HEK293 (cell line): ENCODE measurements at regions not wholly inside any gene's neighbourhood (a gene's known extent, or its start where the extent isn't known, plus 50 kb on each side); places are given as distances from the start of the nearest gene placed in this dataset.

Experiments used
- CTCF ChIA-PET: fragments of 350-600 bp; formaldehyde crosslinking; extraction: SDS; loops from one replicate; lab custom pipeline; 2021; ENCODE audit warnings: antibody characterized with exemption; lab: Yijun Ruan, JAX
- POLR2A ChIA-PET: fragments of 300-600 bp; formaldehyde crosslinking; extraction: SDS; loops from one replicate; lab custom pipeline; 2020; ENCODE audit warnings: antibody characterized with exemption, inconsistent platforms; lab: Yijun Ruan, JAX
- H3K27ac ChIP-seq: fragments of 200-500 bp; sonication (Bioruptor generic); 2 replicates; pipeline ENCODE4 v1.5.1; 2014; ENCODE audit warnings: low read depth, low read length, control low read depth, inconsistent platforms; ENCODE audit errors: extremely low read depth
- H3K36me3 ChIP-seq, 2 experiments: fragments of 200-500 bp in 1 of 2; sonication (Bioruptor generic) in 1 of 2; 1 replicate in 1 of 2; 2 replicates in 1 of 2; pipeline ENCODE4 v1.5.1; 2014 to 2017; ENCODE audit warnings: inconsistent platforms in 2 of 2, low read length in 2 of 2; ENCODE audit not compliant: control insufficient read depth in 2 of 2, insufficient read depth in 1 of 2
- H3K4me1 ChIP-seq: fragments of 200-500 bp; sonication (Bioruptor generic); 2 replicates; pipeline ENCODE4 v1.5.1; 2014; ENCODE audit warnings: mild to moderate bottlenecking, low read length, inconsistent platforms; ENCODE audit not compliant: control insufficient read depth, insufficient read depth
- H3K4me3 ChIP-seq: 2 replicates; pipeline ENCODE4 v1.5.1; 2011; ENCODE audit warnings: low read depth, mild to moderate bottlenecking, control low read depth, low read length, moderate library complexity
- H3K9me3 ChIP-seq: fragments of 200-500 bp; sonication (Bioruptor generic); 2 replicates; pipeline ENCODE4 v1.5.1; 2014; ENCODE audit warnings: low read depth, low read length, inconsistent platforms; ENCODE audit not compliant: control insufficient read depth, insufficient read depth
- BCL11B ChIP-seq: fragments of 450-650 bp; formaldehyde crosslinking; IDR thresholded peaks from 2 replicates; pipeline ENCODE4 v1.5.1; 2016; ENCODE audit warnings: low read depth, missing biosample characterization, missing genetic modification characterization
- KLF17 ChIP-seq: fragments of 450-650 bp; formaldehyde crosslinking; IDR thresholded peaks from 2 replicates; pipeline ENCODE4 v1.5.1; 2016; ENCODE audit warnings: missing biosample characterization, missing genetic modification characterization
- KLF7 ChIP-seq: fragments of 450-650 bp; formaldehyde crosslinking; IDR thresholded peaks from 2 replicates; pipeline ENCODE4 v1.5.1; 2016; ENCODE audit warnings: missing biosample characterization, missing genetic modification characterization, borderline replicate concordance
- KLF8 ChIP-seq: fragments of 450-650 bp; formaldehyde crosslinking; IDR thresholded peaks from 2 replicates; pipeline ENCODE4 v1.5.1; 2016; ENCODE audit warnings: missing biosample characterization, missing genetic modification characterization
- KLF9 ChIP-seq: fragments of 450-650 bp; formaldehyde crosslinking; IDR thresholded peaks from 2 replicates; pipeline ENCODE4 v1.5.1; 2016; ENCODE audit warnings: missing biosample characterization, missing genetic modification characterization, low read depth
- MZF1 ChIP-seq: fragments of 450-650 bp; formaldehyde crosslinking; IDR thresholded peaks from 2 replicates; pipeline ENCODE4 v1.5.1; 2017; ENCODE audit warnings: missing biosample characterization, missing genetic modification characterization, borderline replicate concordance
- PRDM10 ChIP-seq: fragments of 450-650 bp; formaldehyde crosslinking; IDR thresholded peaks from 2 replicates; pipeline ENCODE4 v1.5.1; 2016; ENCODE audit warnings: missing biosample characterization, missing genetic modification characterization
- PRDM4 ChIP-seq: fragments of 450-650 bp; formaldehyde crosslinking; IDR thresholded peaks from 2 replicates; pipeline ENCODE4 v1.5.1; 2017; ENCODE audit warnings: missing biosample characterization, missing genetic modification characterization
- TCF7L2 ChIP-seq: IDR thresholded peaks from 2 replicates; pipeline ENCODE4 v1.6.1; 2011; ENCODE audit warnings: low read depth, mild to moderate bottlenecking, inconsistent platforms, low read length, moderate library complexity, borderline replicate concordance
- ZFP41 ChIP-seq: fragments of 450-650 bp; formaldehyde crosslinking; IDR thresholded peaks from 2 replicates; pipeline ENCODE4 v1.5.1; 2016; ENCODE audit warnings: missing biosample characterization, missing genetic modification characterization, borderline replicate concordance
- ZNF138 ChIP-seq: fragments of 450-650 bp; formaldehyde crosslinking; IDR thresholded peaks from 2 replicates; pipeline ENCODE4 v1.5.1; 2016; ENCODE audit warnings: missing biosample characterization, missing genetic modification characterization, borderline replicate concordance
- ZNF2 ChIP-seq: fragments of 450-650 bp; formaldehyde crosslinking; IDR thresholded peaks from 2 replicates; pipeline ENCODE4 v1.5.1; 2016; ENCODE audit warnings: missing biosample characterization, missing genetic modification characterization
- ZNF202 ChIP-seq: fragments of 450-650 bp; formaldehyde crosslinking; IDR thresholded peaks from 2 replicates; pipeline ENCODE4 v1.5.1; 2016; ENCODE audit warnings: missing biosample characterization, missing genetic modification characterization, borderline replicate concordance
- ZNF223 ChIP-seq: fragments of 450-650 bp; formaldehyde crosslinking; IDR thresholded peaks from 2 replicates; pipeline ENCODE4 v1.5.1; 2016; ENCODE audit warnings: missing biosample characterization, missing genetic modification characterization
- ZNF24 ChIP-seq: fragments of 450-650 bp; formaldehyde crosslinking; IDR thresholded peaks from 2 replicates; pipeline ENCODE4 v1.5.1; 2016; ENCODE audit warnings: missing biosample characterization, missing genetic modification characterization
- ZNF302 ChIP-seq: fragments of 450-650 bp; formaldehyde crosslinking; IDR thresholded peaks from 2 replicates; pipeline ENCODE4 v1.5.1; 2016; ENCODE audit warnings: missing biosample characterization, missing genetic modification characterization, low read depth
- ZNF335 ChIP-seq: fragments of 450-650 bp; formaldehyde crosslinking; conservative IDR thresholded peaks from 2 replicates; pipeline ENCODE4 v1.5.1; 2016; ENCODE audit warnings: missing biosample characterization, missing genetic modification characterization
- ZNF426 ChIP-seq: fragments of 450-650 bp; formaldehyde crosslinking; IDR thresholded peaks from 2 replicates; pipeline ENCODE4 v1.5.1; 2017; ENCODE audit warnings: missing biosample characterization, missing genetic modification characterization, mild to moderate bottlenecking, inconsistent platforms, moderate library complexity
- ZNF544 ChIP-seq: fragments of 450-650 bp; formaldehyde crosslinking; IDR thresholded peaks from 2 replicates; pipeline ENCODE4 v1.5.0; 2017; ENCODE audit warnings: missing biosample characterization, missing genetic modification characterization
- ZNF654 ChIP-seq: fragments of 450-650 bp; formaldehyde crosslinking; IDR thresholded peaks from 2 replicates; pipeline ENCODE4 v1.5.1; 2016; ENCODE audit warnings: low read depth, missing biosample characterization, missing genetic modification characterization
- ZNF792 ChIP-seq: fragments of 450-650 bp; formaldehyde crosslinking; IDR thresholded peaks from 2 replicates; pipeline ENCODE4 v1.5.1; 2016; ENCODE audit warnings: missing biosample characterization, missing genetic modification characterization
- ZNF843 ChIP-seq: fragments of 450-650 bp; formaldehyde crosslinking; IDR thresholded peaks from 2 replicates; pipeline ENCODE4 v1.5.1; 2016; ENCODE audit warnings: missing biosample characterization, missing genetic modification characterization

- no peak overlapping the region for H3K27ac ChIP-seq
- POLR2A ChIA-PET: no interaction called here
- CTCF ChIA-PET: no interaction called here
Observed at GRCh38 chr5:166349046-166349445, 1942.4 kb upstream of the WWC1 start.

GRCh38 chr5:166353580-166353979 lies 1937.9 kb upstream of the WWC1 start:
- no peaks in the 10 kb centered on the region for H3K9me3 ChIP-seq
- H3K36me3 ChIP-seq: no peaks in the 10 kb centered on the region
- H3K27ac ChIP-seq: no peak overlapping the region
- H3K4me3 ChIP-seq: no peak overlapping the region
- POLR2A ChIA-PET: no interaction called here
- H3K4me1 ChIP-seq: no peaks in the 10 kb centered on the region
- CTCF ChIA-PET: no interaction called here
- TF ChIP-seq ZNF302 (tag by site-specific recombination) (no peak), MZF1 (tag by site-specific recombination) (no peak), ZNF335 (tag by site-specific recombination) (no peak), ZNF426 (tag by site-specific recombination) (no peak), ZNF843 (tag by site-specific recombination) (no peak), ZNF138 (no peak), ZNF223 (tag by site-specific recombination) (no peak), ZFP41 (tag by site-specific recombination) (no peak), KLF7 (no peak), ZNF792 (tag by site-specific recombination) (no peak), ZNF544 (tag by site-specific recombination) (no peak), BCL11B (tag by site-specific recombination) (no peak)

More at GRCh38 chr5:166349046-166349445, 1942.4 kb upstream of the WWC1 start:
- TF ChIP-seq KLF8 (tag by site-specific recombination) (no peak), KLF17 (tag by site-specific recombination) (no peak), ZNF24 (tag by site-specific recombination) (no peak), KLF9 (no peak), ZNF654 (tag by site-specific recombination) (no peak), ZNF2 (tag by site-specific recombination) (no peak), TCF7L2 (no peak), PRDM4 (tag by site-specific recombination) (no peak), ZNF202 (no peak), PRDM10 (tag by site-specific recombination) (no peak)
- Histone ChIP-seq H3K4me3 (no peak overlapping the region), H3K4me1 (no peaks in the 10 kb centered on the region), H3K36me3 (no peaks in the 10 kb centered on the region), H3K9me3 (no peaks in the 10 kb centered on the region)
